IMR-90 (cell line): ENCODE measurements at regions not wholly inside any gene's neighbourhood (a gene's known extent, or its start where the extent isn't known, plus 50 kb on each side); places are given as distances from the start of the nearest gene placed in this dataset.

ENCODE experiments used
- ATAC-seq: fragments of 200-7000 bp; cut with Tn5 transposase; 2 replicates; pipeline ENCODE4 v1.9.1; 2020; ENCODE audit warnings: low read depth, mild to moderate bottlenecking, moderate library complexity
- BruUV-seq: library from RNA; stranded (reverse); fragments of 400-500 nt; replicated peaks from 2 replicates; lab custom pipeline; 2021; lab: Mats Ljungman, UMichigan
- CTCF ChIA-PET: fragments of 300-600 bp; formaldehyde crosslinking; extraction: SDS; loops from one replicate; lab custom pipeline; 2021; ENCODE audit warnings: antibody characterized with exemption; lab: Yijun Ruan, JAX
- POLR2A ChIA-PET: fragments of 300-600 bp; sonication (Branson Sonifier 250); formaldehyde crosslinking; loops from one replicate; lab custom pipeline; 2022; ENCODE audit warnings: antibody characterized with exemption; ENCODE audit not compliant: unreplicated experiment; lab: Charles Lee
- DNase-seq: peaks from one replicate; pipeline ENCODE4 v3.0.0; 2013
- H2AFZ ChIP-seq: replicated peaks from 2 replicates; pipeline ENCODE3; 2013; ENCODE audit warnings: low read length, mild to moderate bottlenecking; ENCODE audit not compliant: poor library complexity
- H2AK5ac ChIP-seq: 2 replicates; pipeline ENCODE4 v1.6.1; 2013; ENCODE audit warnings: low read depth, low read length, inconsistent platforms
- H2AK9ac ChIP-seq: replicated peaks from 2 replicates; pipeline ENCODE3; 2013; ENCODE audit warnings: mild to moderate bottlenecking, low read depth, low read length, moderate library complexity; ENCODE audit not compliant: poor library complexity
- H2BK120ac ChIP-seq: 2 replicates; pipeline ENCODE4 v1.6.1; 2013; ENCODE audit warnings: low read depth, low read length, inconsistent platforms
- H2BK15ac ChIP-seq: 3 replicates; pipeline ENCODE4 v1.6.1; 2013; ENCODE audit warnings: low read depth, low read length, inconsistent platforms
- H2BK20ac ChIP-seq: 2 replicates; pipeline ENCODE4 v1.6.1; 2013; ENCODE audit warnings: low read depth, mild to moderate bottlenecking, inconsistent platforms, low read length, moderate library complexity
- H2BK5ac ChIP-seq: 2 replicates; pipeline ENCODE4 v1.6.1; 2013; ENCODE audit warnings: mild to moderate bottlenecking, low read depth, low read length, inconsistent platforms; ENCODE audit not compliant: poor library complexity, severe bottlenecking
- H3K14ac ChIP-seq: replicated peaks from 2 replicates; pipeline ENCODE4 v1.6.1; 2013; ENCODE audit warnings: low read depth, low read length, inconsistent platforms
- H3K18ac ChIP-seq: 2 replicates; pipeline ENCODE4 v1.6.1; 2013; ENCODE audit warnings: low read depth, low read length, control low read depth
- H3K23ac ChIP-seq: 2 replicates; pipeline ENCODE4 v1.6.1; 2013; ENCODE audit warnings: low read depth, low read length, inconsistent platforms
- H3K27ac ChIP-seq: 2 replicates; pipeline ENCODE4 v1.5.1; 2013; ENCODE audit warnings: mild to moderate bottlenecking, control low read depth, low read length; ENCODE audit not compliant: insufficient read depth
- H3K27me3 ChIP-seq: 2 replicates; pipeline ENCODE4 v1.6.1; 2013; ENCODE audit warnings: low read length; ENCODE audit not compliant: control insufficient read depth, insufficient read depth
- H3K36me3 ChIP-seq: 2 replicates; pipeline ENCODE4 v1.6.1; 2013; ENCODE audit warnings: low read length, mixed read lengths; ENCODE audit not compliant: control insufficient read depth, insufficient read depth
- H3K4ac ChIP-seq: 2 replicates; pipeline ENCODE4 v1.6.1; 2013; ENCODE audit warnings: low read depth, low read length, inconsistent platforms
- H3K4me1 ChIP-seq: 2 replicates; pipeline ENCODE4 v1.6.1; 2013; ENCODE audit warnings: low read length, mixed read lengths; ENCODE audit not compliant: control insufficient read depth, insufficient read depth
- H3K4me2 ChIP-seq: 2 replicates; pipeline ENCODE4 v1.6.1; 2013; ENCODE audit warnings: low read depth, mild to moderate bottlenecking, control low read depth, low read length, moderate library complexity
- H3K4me3 ChIP-seq: 2 replicates; pipeline ENCODE4 v1.5.1; 2013; ENCODE audit warnings: low read depth, mild to moderate bottlenecking, control low read depth, low read length, moderate library complexity; ENCODE audit not compliant: insufficient read depth
- H3K56ac ChIP-seq: 2 replicates; pipeline ENCODE4 v1.6.1; 2013; ENCODE audit warnings: low read length, inconsistent platforms; ENCODE audit not compliant: insufficient read depth; ENCODE audit errors: extremely low read depth
- H3K79me1 ChIP-seq, 2 experiments: 2 replicates each; pipeline ENCODE4 v1.6.1; 2013; ENCODE audit warnings: low read length in 2 of 2, inconsistent platforms in 1 of 2, low read depth in 1 of 2
- H3K9ac ChIP-seq: 2 replicates; pipeline ENCODE4 v1.6.1; 2013; ENCODE audit warnings: low read depth, low read length, control low read depth
- H3K9me1 ChIP-seq: 2 replicates; pipeline ENCODE4 v1.6.1; 2013; ENCODE audit warnings: low read length, inconsistent platforms; ENCODE audit not compliant: insufficient read depth
- H3K9me3 ChIP-seq: 2 replicates; pipeline ENCODE4 v1.6.1; 2013; ENCODE audit warnings: low read length; ENCODE audit not compliant: control insufficient read depth, insufficient read depth
- H4K20me1 ChIP-seq: 2 replicates; pipeline ENCODE4 v1.6.1; 2013; ENCODE audit warnings: low read length, inconsistent platforms; ENCODE audit not compliant: insufficient read depth
- H4K5ac ChIP-seq: 2 replicates; pipeline ENCODE4 v1.6.1; 2013; ENCODE audit warnings: mild to moderate bottlenecking, low read depth, low read length, control low read depth
- H4K8ac ChIP-seq, 2 experiments: 2 replicates each; pipeline ENCODE4 v1.6.1; 2013; ENCODE audit warnings: low read depth in 2 of 2, low read length in 2 of 2, control low read depth in 1 of 2, inconsistent platforms in 1 of 2
- H4K91ac ChIP-seq: 2 replicates; pipeline ENCODE4 v1.6.1; 2013; ENCODE audit warnings: low read depth, low read length, inconsistent platforms; ENCODE audit not compliant: insufficient read depth
- BHLHE40 ChIP-seq: fragments of 150-350 bp; IDR thresholded peaks from 2 replicates; pipeline ENCODE4 v1.6.1; 2016; ENCODE audit warnings: mild to moderate bottlenecking, low read depth, low read length
- CEBPB ChIP-seq: IDR thresholded peaks from 2 replicates; pipeline ENCODE4 v1.6.1; 2012; ENCODE audit warnings: low read depth, low read length, improper control_type of control experiment
- CHD1 ChIP-seq: IDR thresholded peaks from 2 replicates; pipeline ENCODE4 v1.6.1; 2012; ENCODE audit warnings: low read depth, low read length, improper control_type of control experiment
- CTCF ChIP-seq: conservative IDR thresholded peaks from 2 replicates; pipeline ENCODE4 v1.5.1; 2012; ENCODE audit warnings: mild to moderate bottlenecking, low read depth, low read length, improper control_type of control experiment
- ELK1 ChIP-seq: fragments of 150-350 bp; IDR thresholded peaks from 2 replicates; pipeline ENCODE4 v1.6.1; 2016; ENCODE audit warnings: low read depth, mild to moderate bottlenecking, low read length, moderate library complexity, borderline replicate concordance
- FOS ChIP-seq: fragments of 150-350 bp; IDR thresholded peaks from 2 replicates; pipeline ENCODE4 v1.6.1; 2016; ENCODE audit warnings: low read depth, low read length
- MAFK ChIP-seq: IDR thresholded peaks from 2 replicates; pipeline ENCODE4 v1.6.1; 2012; ENCODE audit warnings: low read depth, low read length, improper control_type of control experiment
- MAZ ChIP-seq: IDR thresholded peaks from 2 replicates; pipeline ENCODE4 v1.6.1; 2012; ENCODE audit warnings: low read depth, mild to moderate bottlenecking, low read length, improper control_type of control experiment, moderate library complexity, borderline replicate concordance
- MXI1 ChIP-seq: IDR thresholded peaks from 2 replicates; pipeline ENCODE4 v1.6.1; 2012; ENCODE audit warnings: low read depth, mild to moderate bottlenecking, low read length, moderate library complexity, borderline replicate concordance
- NFE2L2 ChIP-seq: fragments of 150-350 bp; IDR thresholded peaks from 2 replicates; pipeline ENCODE4 v1.6.1; 2016; ENCODE audit warnings: low read depth, mild to moderate bottlenecking, low read length
- POLR2A ChIP-seq: IDR thresholded peaks from 2 replicates; pipeline ENCODE4 v1.6.1; 2012; ENCODE audit warnings: mild to moderate bottlenecking, low read depth, low read length
- RAD21 ChIP-seq: IDR thresholded peaks from 2 replicates; pipeline ENCODE4 v1.6.1; 2012; ENCODE audit warnings: low read length, improper control_type of control experiment
- RCOR1 ChIP-seq: IDR thresholded peaks from 2 replicates; pipeline ENCODE4 v1.6.1; 2012; ENCODE audit warnings: mild to moderate bottlenecking, low read length, improper control_type of control experiment; ENCODE audit not compliant: insufficient replicate concordance
- RFX5 ChIP-seq: IDR thresholded peaks from 2 replicates; pipeline ENCODE4 v1.8.0; 2012; ENCODE audit warnings: low read depth, mild to moderate bottlenecking, low read length, moderate library complexity
- SMC3 ChIP-seq: fragments of 150-350 bp; IDR thresholded peaks from 2 replicates; pipeline ENCODE4 v1.6.1; 2016; ENCODE audit warnings: low read depth, mild to moderate bottlenecking, antibody characterized with exemption, low read length, moderate library complexity
- USF2 ChIP-seq: fragments of 150-350 bp; IDR thresholded peaks from 2 replicates; pipeline ENCODE4 v1.6.1; 2017; ENCODE audit warnings: mild to moderate bottlenecking, antibody characterized with exemption, low read length, low read depth
- WGBS, 2 experiments: methylation state at CpG; one replicate each; pipeline versions ENCODE4 v1.1.5 to v1.1.7; 2013; ENCODE audit warnings: missing lambda C conversion rate in 2 of 2; ENCODE audit not compliant: insufficient read length in 1 of 2; ENCODE audit errors: extremely low coverage in 2 of 2; 5-methylcytosine and 5-hydroxymethylcytosine counted together
- dilution Hi-C: fragments of 300-500 bp; cut with HindIII; formaldehyde crosslinking; loops from one replicate; pipeline ENCODE4 v1.14.3; 2018; ENCODE audit warnings: low sequenced_read_pairs; ENCODE audit not compliant: unreplicated experiment
- in situ Hi-C: fragments of 300-500 bp; cut with MboI; formaldehyde crosslinking; loops from 3 replicates; pipeline ENCODE4 v1.14.3; 2019; ENCODE audit warnings: low sequenced_read_pairs, inconsistent platforms, mixed read lengths
- intact Hi-C: fragments of 100-400 bp; cut with micrococcal nuclease; formaldehyde crosslinking; loops from 2 replicates; pipeline ENCODE4 v1.10.0; 2022

GRCh38 chr17:31608659-31609254 is 217.3 kb downstream of the RAB11FIP4 start:
- Histone ChIP-seq H3K18ac (no peak overlapping the region), H3K27me3 (no peaks in the 10 kb centered on the region), H3K9ac (no peak overlapping the region), H4K91ac (no peak overlapping the region), H4K20me1 (no peaks in the 10 kb centered on the region), H2BK15ac (no peak overlapping the region), H3K27ac (no peak overlapping the region), H2BK120ac (no peak overlapping the region), H4K8ac (no peak overlapping the region), H3K14ac (no peak overlapping the region), H2AFZ (no peak overlapping the region), H2BK20ac (no peak overlapping the region), H3K79me1 (no peaks in the 10 kb centered on the region), H3K4ac (no peak overlapping the region), H2BK5ac (no peak overlapping the region), H2AK9ac (no peak overlapping the region), H3K4me1 (no peaks in the 10 kb centered on the region), H3K4me2 (no peak overlapping the region), H3K56ac (no peak overlapping the region), H3K9me3 (no peaks in the 10 kb centered on the region), H3K23ac (no peak overlapping the region), H3K36me3 (no peaks in the 10 kb centered on the region), H3K9me1 (no peaks in the 10 kb centered on the region), H2AK5ac (no peak overlapping the region; the same call in 1 of the 2 replicates), H4K5ac (no peak overlapping the region), H3K4me3 (no peak overlapping the region)
- TF ChIP-seq FOS (no peak), MAFK (no peak), BHLHE40 (no peak), RAD21 (no peak), CHD1 (no peak), NFE2L2 (no peak), USF2 (no peak), MAZ (no peak), RFX5 (no peak), POLR2A (no peak), CEBPB (no peak), ELK1 (no peak), SMC3 (no peak), CTCF (no peak), MXI1 (no peak), RCOR1 (no peak)
- ChIA-PET POLR2A (no interaction called here), CTCF (interaction anchor here (0.7 to 1.3 kb wide), 2 partner anchors 13 to 238 kb away, joined by 3 read pairs; no protein-coding TSS in a partner anchor)
- DNase-seq (peak; percentile 35), ATAC-seq (no peak)
- dilution Hi-C loops, result no loop called here
- WGBS, 2 experiments, result 100% methylated on average over 1 of the region's 3 CpGs; no CpG with 5 or more reads in 1 of the 2 experiments
- no TSS peak for BruUV-seq
- in situ Hi-C loops, result no loop called here
- intact Hi-C loops, result no loop called here
